ENCODE measurements at regions not wholly inside any gene's neighbourhood (a gene's known extent, or its start where the extent isn't known, plus 50 kb on each side); places are given as distances from the start of the nearest gene placed in this dataset.

DNA sequence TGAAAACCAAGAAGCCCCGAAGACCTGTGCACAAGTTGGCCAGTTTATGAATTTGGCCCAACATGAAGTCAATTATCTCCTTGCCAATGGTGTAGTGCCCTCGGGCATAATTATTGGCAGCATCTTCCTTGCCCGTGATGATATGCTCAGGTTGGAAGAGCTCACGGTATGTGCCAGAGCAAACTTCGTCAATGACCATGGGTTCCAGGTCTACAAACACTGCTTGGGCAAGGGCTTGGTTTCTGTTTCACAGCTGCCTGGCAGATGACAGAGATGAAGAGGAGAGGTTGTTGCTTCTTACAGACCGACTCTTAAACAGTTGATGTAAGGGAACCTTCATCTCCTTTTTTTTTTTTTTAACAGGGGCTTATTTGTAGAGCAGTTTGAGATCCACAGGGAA, 135.6 kb upstream of the PLS3 start:
- no peak for TF ChIP-seq NFIC (IDR thresholded peaks at IDR 0.05)
- TF ChIP-seq EP300 (IDR thresholded peaks at IDR 0.05; ENCODE audit: borderline replicate concordance) = no peak
- no peak for TF ChIP-seq TAF1 (IDR thresholded peaks at IDR 0.05; ENCODE audit: low read depth)
- no peak for TF ChIP-seq YY1 (IDR thresholded peaks at IDR 0.05; ENCODE audit: low read depth)
- TF ChIP-seq ZBTB7A (IDR thresholded peaks at IDR 0.05; ENCODE audit: low read depth) = no peak

DNA sequence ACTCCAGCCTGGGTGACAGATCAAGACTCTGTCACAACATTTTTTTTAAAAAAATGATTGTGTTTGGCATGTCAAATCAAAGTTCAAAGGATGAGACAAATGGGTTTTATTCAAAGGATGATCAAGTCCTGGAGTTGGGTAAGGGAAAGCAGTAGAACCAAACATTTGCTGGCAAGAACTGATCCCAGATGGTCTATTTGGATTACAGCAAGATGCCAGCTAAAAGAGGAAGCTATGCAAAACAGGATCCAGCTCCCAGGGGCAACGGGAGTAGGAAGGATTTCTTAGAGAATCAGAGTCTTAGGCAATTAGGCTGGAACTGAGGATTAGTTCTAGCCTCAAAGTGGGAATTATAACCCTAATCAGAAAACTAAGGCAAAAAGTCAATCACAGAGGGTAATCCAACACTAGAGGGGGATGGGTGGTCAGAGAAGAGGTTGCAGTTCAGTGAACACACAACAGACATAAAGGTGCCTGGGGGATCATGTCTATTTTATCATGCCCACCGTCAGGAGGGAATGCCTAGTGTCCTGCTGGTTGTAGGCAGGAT, 133.0 kb upstream of the PLS3 start:
- no peak for TF ChIP-seq NFIC (IDR thresholded peaks at IDR 0.05)
- no peak for TF ChIP-seq TAF1 (IDR thresholded peaks at IDR 0.05; ENCODE audit: low read depth)
- TF ChIP-seq CREB1 (IDR thresholded peaks at IDR 0.05; ENCODE audit: low read depth) = no peak
- no peak for TF ChIP-seq EP300 (IDR thresholded peaks at IDR 0.05; ENCODE audit: borderline replicate concordance)
- TF ChIP-seq MAX (IDR thresholded peaks at IDR 0.05) = no peak
- TF ChIP-seq ZBTB7A (IDR thresholded peaks at IDR 0.05; ENCODE audit: low read depth) = no peak
- TF ChIP-seq FOXM1 (IDR thresholded peaks at IDR 0.05; ENCODE audit: borderline replicate concordance, low read depth) = no peak
- no peak for TF ChIP-seq RAD21 (IDR thresholded peaks at IDR 0.05; ENCODE audit: low read depth)
- no peak for TF ChIP-seq TCF12 (IDR thresholded peaks at IDR 0.05; ENCODE audit: low read depth)
- no peak for TF ChIP-seq YY1 (IDR thresholded peaks at IDR 0.05; ENCODE audit: low read depth)
- no peak for TF ChIP-seq EGR1 (IDR thresholded peaks at IDR 0.05)
- TF ChIP-seq USF1 (IDR thresholded peaks at IDR 0.05) = no peak
- TF ChIP-seq CEBPB (IDR thresholded peaks at IDR 0.05) = no peak
- TF ChIP-seq TEAD4 (IDR thresholded peaks at IDR 0.05) = no peak
- TF ChIP-seq, protein P1, sequence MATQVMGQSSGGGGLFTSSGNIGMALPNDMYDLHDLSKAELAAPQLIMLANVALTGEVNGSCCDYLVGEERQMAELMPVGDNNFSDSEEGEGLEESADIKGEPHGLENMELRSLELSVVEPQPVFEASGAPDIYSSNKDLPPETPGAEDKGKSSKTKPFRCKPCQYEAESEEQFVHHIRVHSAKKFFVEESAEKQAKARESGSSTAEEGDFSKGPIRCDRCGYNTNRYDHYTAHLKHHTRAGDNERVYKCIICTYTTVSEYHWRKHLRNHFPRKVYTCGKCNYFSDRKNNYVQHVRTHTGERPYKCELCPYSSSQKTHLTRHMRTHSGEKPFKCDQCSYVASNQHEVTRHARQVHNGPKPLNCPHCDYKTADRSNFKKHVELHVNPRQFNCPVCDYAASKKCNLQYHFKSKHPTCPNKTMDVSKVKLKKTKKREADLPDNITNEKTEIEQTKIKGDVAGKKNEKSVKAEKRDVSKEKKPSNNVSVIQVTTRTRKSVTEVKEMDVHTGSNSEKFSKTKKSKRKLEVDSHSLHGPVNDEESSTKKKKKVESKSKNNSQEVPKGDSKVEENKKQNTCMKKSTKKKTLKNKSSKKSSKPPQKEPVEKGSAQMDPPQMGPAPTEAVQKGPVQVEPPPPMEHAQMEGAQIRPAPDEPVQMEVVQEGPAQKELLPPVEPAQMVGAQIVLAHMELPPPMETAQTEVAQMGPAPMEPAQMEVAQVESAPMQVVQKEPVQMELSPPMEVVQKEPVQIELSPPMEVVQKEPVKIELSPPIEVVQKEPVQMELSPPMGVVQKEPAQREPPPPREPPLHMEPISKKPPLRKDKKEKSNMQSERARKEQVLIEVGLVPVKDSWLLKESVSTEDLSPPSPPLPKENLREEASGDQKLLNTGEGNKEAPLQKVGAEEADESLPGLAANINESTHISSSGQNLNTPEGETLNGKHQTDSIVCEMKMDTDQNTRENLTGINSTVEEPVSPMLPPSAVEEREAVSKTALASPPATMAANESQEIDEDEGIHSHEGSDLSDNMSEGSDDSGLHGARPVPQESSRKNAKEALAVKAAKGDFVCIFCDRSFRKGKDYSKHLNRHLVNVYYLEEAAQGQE (IDR thresholded peaks at IDR 0.05; ENCODE audit: low read depth) = no peak

- TF ChIP-seq, protein P1 (IDR thresholded peaks at IDR 0.05; ENCODE audit: low read depth) = no peak
- TF ChIP-seq FOXM1 (IDR thresholded peaks at IDR 0.05; ENCODE audit: borderline replicate concordance, low read depth) (no peak), ZBTB7A (IDR thresholded peaks at IDR 0.05; ENCODE audit: low read depth) (no peak), TAF1 (IDR thresholded peaks at IDR 0.05; ENCODE audit: low read depth) (no peak), NFIC (IDR thresholded peaks at IDR 0.05) (no peak), EGR1 (IDR thresholded peaks at IDR 0.05) (no peak), CREB1 (IDR thresholded peaks at IDR 0.05; ENCODE audit: low read depth) (no peak), EP300 (IDR thresholded peaks at IDR 0.05; ENCODE audit: borderline replicate concordance) (no peak), USF1 (IDR thresholded peaks at IDR 0.05) (no peak), TEAD4 (IDR thresholded peaks at IDR 0.05) (no peak), TCF12 (IDR thresholded peaks at IDR 0.05; ENCODE audit: low read depth) (no peak), CEBPB (IDR thresholded peaks at IDR 0.05) (no peak), YY1 (IDR thresholded peaks at IDR 0.05; ENCODE audit: low read depth) (no peak), MAX (IDR thresholded peaks at IDR 0.05) (no peak), RAD21 (IDR thresholded peaks at IDR 0.05; ENCODE audit: low read depth) (no peak)
Observed at GRCh38 chrX:115437841-115438595, 123.0 kb upstream of the PLS3 start.

- TF ChIP-seq TCF12 (IDR thresholded peaks at IDR 0.05; ENCODE audit: low read depth) (no peak), TAF1 (IDR thresholded peaks at IDR 0.05; ENCODE audit: low read depth) (no peak), FOXM1 (IDR thresholded peaks at IDR 0.05; ENCODE audit: borderline replicate concordance, low read depth) (no peak), USF1 (IDR thresholded peaks at IDR 0.05) (no peak), RAD21 (IDR thresholded peaks at IDR 0.05; ENCODE audit: low read depth) (no peak), EGR1 (IDR thresholded peaks at IDR 0.05) (no peak), ZBTB7A (IDR thresholded peaks at IDR 0.05; ENCODE audit: low read depth) (no peak), MAX (IDR thresholded peaks at IDR 0.05) (no peak), NFIC (IDR thresholded peaks at IDR 0.05) (no peak), CREB1 (IDR thresholded peaks at IDR 0.05; ENCODE audit: low read depth) (no peak), YY1 (IDR thresholded peaks at IDR 0.05; ENCODE audit: low read depth) (no peak), CEBPB (IDR thresholded peaks at IDR 0.05) (no peak), EP300 (IDR thresholded peaks at IDR 0.05; ENCODE audit: borderline replicate concordance) (no peak), TEAD4 (IDR thresholded peaks at IDR 0.05) (no peak)
- TF ChIP-seq, protein P1 (IDR thresholded peaks at IDR 0.05; ENCODE audit: low read depth) = no peak
Observed at GRCh38 chrX:115448146-115448545, 112.8 kb upstream of the PLS3 start.
